GM12873 (cell line): ENCODE measurements at regions not wholly inside any gene's neighbourhood (a gene's known extent, or its start where the extent isn't known, plus 50 kb on each side); places are given as distances from the start of the nearest gene placed in this dataset.

Source experiments
- TF ChIP-seq, protein P1 (sequence below): IDR thresholded peaks from 2 replicates; pipeline ENCODE4 v1.5.1; 2012; ENCODE audit warnings: low read depth, mild to moderate bottlenecking, moderate library complexity, low read length, control low read depth; ENCODE audit not compliant: insufficient read depth; ENCODE audit errors: missing control alignments

DNA sequence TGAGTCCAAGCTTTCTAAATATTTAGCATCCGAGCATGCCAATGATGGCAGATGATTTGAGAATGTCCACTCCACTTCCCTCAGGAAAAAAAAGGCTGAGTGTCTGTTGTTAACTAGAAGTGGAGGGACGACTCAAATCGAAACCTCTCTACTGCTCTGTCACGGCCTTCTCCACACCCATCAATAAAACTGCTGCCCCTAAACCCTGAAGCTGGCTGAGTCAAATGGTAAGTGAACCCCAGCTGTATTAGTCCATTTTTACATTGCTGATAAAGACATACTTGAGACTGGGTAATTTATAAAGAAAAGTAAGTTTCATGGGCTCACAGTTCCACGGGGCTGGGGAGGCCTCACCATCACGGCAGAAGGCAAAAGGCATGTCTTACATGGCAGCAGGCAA is 707.0 kb downstream of the QKI start:
- TF ChIP-seq, protein P1, sequence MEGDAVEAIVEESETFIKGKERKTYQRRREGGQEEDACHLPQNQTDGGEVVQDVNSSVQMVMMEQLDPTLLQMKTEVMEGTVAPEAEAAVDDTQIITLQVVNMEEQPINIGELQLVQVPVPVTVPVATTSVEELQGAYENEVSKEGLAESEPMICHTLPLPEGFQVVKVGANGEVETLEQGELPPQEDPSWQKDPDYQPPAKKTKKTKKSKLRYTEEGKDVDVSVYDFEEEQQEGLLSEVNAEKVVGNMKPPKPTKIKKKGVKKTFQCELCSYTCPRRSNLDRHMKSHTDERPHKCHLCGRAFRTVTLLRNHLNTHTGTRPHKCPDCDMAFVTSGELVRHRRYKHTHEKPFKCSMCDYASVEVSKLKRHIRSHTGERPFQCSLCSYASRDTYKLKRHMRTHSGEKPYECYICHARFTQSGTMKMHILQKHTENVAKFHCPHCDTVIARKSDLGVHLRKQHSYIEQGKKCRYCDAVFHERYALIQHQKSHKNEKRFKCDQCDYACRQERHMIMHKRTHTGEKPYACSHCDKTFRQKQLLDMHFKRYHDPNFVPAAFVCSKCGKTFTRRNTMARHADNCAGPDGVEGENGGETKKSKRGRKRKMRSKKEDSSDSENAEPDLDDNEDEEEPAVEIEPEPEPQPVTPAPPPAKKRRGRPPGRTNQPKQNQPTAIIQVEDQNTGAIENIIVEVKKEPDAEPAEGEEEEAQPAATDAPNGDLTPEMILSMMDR = no peak

DNA sequence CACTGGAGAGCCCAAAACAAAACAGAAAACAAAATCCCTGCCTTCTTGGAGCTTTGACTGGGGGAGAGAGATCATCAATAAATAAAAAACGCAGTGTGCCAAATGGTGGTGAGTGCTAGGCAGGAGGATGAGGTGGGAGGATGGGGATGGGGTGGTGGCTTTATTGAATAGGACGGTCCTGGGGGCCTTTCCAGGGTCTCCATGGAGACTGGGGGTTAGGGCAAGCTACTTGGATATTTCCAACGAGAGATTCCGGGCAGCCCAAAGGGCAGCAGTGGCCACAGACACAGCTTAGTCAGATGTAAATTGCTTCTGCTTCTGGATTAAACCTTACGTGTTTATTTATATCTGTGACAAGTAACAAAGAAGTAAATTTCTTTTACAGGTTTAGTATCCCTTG is 700.1 kb downstream of the QKI start:
- TF ChIP-seq, protein P1 = no peak

DNA sequence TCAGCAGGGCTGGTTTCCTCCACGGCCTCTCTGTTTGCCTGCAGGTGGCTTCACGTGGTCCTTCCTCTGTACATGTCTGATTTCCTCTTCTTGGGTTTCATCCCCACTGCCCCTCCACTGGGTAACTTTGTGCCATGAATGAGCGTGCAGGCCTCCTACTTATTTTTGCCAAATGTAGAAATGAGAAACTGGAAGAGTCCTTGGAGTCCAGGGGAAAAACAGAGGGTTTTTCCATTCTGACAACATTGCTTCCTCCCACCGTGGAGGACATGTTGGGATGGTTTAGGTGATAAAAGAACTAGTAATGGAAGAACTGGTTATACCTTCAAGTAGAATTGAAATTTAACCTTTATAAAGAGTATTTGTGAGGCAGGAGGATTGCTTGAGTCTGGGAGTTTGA is 699.5 kb downstream of the QKI start:
- TF ChIP-seq, protein P1 = no peak

DNA sequence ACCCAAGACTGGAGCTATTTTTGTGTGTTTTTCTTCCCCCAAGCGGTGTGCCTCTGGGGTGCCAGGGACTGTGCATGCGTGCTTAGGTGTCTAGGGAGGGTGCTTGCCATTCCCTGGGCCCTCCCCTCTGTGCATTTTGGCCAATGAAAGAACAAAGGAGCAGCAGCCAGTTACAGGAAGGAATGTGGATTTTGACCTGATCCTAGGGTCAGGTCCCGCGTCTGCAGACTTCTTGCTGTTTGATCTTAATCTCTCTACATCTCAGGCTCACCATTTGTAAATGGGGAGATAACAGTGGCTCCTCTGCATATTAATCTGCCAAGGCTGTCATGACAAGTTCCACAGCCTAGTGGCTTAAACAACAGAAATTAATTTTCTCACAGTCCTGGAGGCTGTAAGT is 699.1 kb downstream of the QKI start:
- TF ChIP-seq, protein P1 = no peak

DNA sequence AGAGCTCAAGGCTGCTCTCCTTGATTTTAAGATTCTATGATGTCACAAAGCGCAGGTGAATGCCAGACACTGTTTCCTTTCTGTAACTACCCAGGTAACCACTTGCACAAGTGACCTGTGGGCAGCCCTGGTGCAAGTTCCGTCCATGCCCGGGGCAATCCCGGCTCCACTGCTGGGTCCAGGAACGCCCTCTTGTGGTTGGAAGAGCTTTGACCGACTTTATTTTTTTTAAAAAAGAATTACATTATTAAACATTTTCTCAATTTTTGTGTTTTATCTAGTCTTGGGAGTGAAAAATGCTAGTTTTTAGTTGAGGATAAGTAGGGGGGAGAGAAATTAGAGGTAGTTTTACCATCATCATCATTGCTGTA is 695.2 kb downstream of the QKI start:
- TF ChIP-seq, protein P1 = peak; percentile 42

DNA sequence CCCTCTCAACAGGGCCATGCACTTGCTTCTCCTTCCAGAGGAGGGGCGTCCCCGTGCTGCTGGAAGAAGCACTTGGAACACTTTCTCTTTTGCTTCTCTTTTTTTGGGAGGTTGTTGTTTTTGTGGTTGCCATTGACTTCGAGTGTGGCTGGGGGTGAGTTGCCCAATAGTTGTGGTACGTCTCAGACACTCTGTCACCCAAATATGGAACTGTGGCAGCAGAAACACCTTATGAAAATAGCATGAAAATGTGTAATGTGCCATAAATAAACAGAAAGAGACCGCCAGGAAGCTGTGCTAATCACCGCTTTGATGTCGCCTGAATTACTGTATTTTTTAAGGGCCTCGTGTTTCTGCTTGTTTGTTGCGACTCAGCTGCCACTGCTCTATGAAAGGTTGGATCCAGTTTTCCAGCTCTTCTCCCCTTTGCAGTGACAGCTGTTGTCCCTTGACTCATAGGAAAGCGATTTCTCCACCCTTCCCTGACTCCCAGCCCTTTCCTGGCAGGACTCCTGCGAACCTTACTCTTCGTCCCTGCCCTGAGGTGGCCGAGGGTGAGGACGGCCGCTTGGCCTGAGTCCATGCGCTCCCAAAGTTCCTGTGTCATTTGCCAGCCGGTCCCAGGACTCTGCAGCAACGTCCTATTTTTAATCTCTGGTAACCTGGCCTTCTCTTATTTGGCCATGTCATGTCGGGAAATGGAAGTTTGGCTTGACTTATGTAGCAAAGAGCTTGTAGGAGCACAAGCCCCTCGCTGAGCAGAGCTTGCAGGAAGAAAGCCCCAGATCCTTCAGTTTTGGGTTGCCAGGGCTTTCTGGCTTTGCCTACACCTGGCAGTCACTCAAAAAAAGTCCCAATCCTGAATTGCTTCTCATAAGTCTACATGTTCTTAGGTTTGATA is 694.6 kb downstream of the QKI start:
- TF ChIP-seq, protein P1 = no peak

DNA sequence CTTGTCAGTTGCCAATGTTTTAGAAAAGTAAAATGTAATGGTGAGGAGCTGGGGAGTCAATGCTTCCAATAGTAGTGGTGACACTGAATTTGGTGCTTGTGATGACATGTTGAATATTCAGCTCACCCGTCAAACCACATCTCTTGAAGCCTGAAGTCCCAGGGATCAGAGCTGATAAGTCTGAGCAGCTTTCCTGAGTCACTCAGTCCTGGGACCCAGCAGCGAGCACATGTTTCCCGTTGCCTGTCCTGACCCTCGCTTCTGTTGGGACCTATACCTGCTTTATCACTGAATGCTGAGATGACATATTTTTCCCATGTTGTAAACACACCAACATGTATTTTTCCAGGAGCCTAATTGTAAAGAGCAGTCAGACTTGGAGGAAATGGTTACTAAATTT is 693.6 kb downstream of the QKI start:
- TF ChIP-seq, protein P1 = no peak
